ENCODE measurements at regions not wholly inside any gene's neighbourhood (a gene's known extent, or its start where the extent isn't known, plus 50 kb on each side); places are given as distances from the start of the nearest gene placed in this dataset.

- DNase-seq: no peak
- Histone ChIP-seq H2BK12ac (ENCODE audit: low read length) (no peak overlapping the region), H4K12ac (ENCODE audit: low read depth, low read length) (no peak overlapping the region), H3K27ac (ENCODE audit: low read depth, low read length) (no peak overlapping the region), H2AK5ac (ENCODE audit: low read length) (no peak overlapping the region), H3K18ac (ENCODE audit: low read length) (no peak overlapping the region), H3K23ac (ENCODE audit: low read length) (no peak overlapping the region), H3K79me2 (ENCODE audit: control insufficient read depth, insufficient read depth, low read length, poor library complexity) (no peaks in the 10 kb centered on the region), H3K27me3 (ENCODE audit: insufficient read depth, low read length) (no peaks in the 10 kb centered on the region), H4K8ac (ENCODE audit: low read depth, low read length) (no peak overlapping the region), H4K91ac (ENCODE audit: low read depth, low read length) (no peak overlapping the region), H2AFZ (ENCODE audit: insufficient read depth, low read length, poor library complexity) (no peak overlapping the region), H3K36me3 (ENCODE audit: control insufficient read depth in 1 of 2, insufficient read depth in 2 of 2, low read length in 2 of 2) (no peaks in the 10 kb centered on the region), H2BK120ac (ENCODE audit: insufficient read depth, low read length, poor library complexity) (no peak overlapping the region), H2BK5ac (ENCODE audit: low read depth, low read length, poor library complexity) (no peak overlapping the region), H3K14ac (ENCODE audit: low read length) (no peak overlapping the region), H3K4me1 (ENCODE audit: control insufficient read depth in 1 of 2, insufficient read depth in 2 of 2, low read length in 2 of 2) (no peaks in the 10 kb centered on the region), H3K4me2 (ENCODE audit: low read length) (no peak overlapping the region), H3K4me3 (ENCODE audit: low read depth, low read length) (no peak overlapping the region), H3K9ac (ENCODE audit: low read length) (peak overlapping the region; percentile 13), H3K79me1 (ENCODE audit: low read length) (no peaks in the 10 kb centered on the region), H3K4ac (ENCODE audit: low read depth, low read length) (no peak overlapping the region), H3K9me3 (ENCODE audit: insufficient read depth, low read depth, low read length) (peaks cover 33% of the 10 kb centered on the region)
- WGBS (ENCODE audit: extremely low coverage, insufficient coverage, insufficient read length): no CpG with 5 or more reads among the region's 7 CpGs
Measured at GRCh38 chr12:131192951-131193350, 239.2 kb downstream of the ADGRD1 start.

- no peak overlapping the region for H4K12ac ChIP-seq (ENCODE audit: low read depth, low read length)
- H3K27ac ChIP-seq (ENCODE audit: low read depth, low read length): no peak overlapping the region
- H3K79me2 ChIP-seq (ENCODE audit: control insufficient read depth, insufficient read depth, low read length, poor library complexity): no peaks in the 10 kb centered on the region
- no peak overlapping the region for H3K14ac ChIP-seq (ENCODE audit: low read length)
- no peak overlapping the region for H2AK5ac ChIP-seq (ENCODE audit: low read length)
- H3K27me3 ChIP-seq (ENCODE audit: insufficient read depth, low read length): no peaks in the 10 kb centered on the region
- no CpG with 5 or more reads among the region's 5 CpGs for WGBS (ENCODE audit: extremely low coverage, insufficient coverage, insufficient read length)
- no peaks in the 10 kb centered on the region for H3K4me1 ChIP-seq (ENCODE audit: control insufficient read depth in 1 of 2, insufficient read depth in 2 of 2, low read length in 2 of 2)
- no peak overlapping the region for H3K4me3 ChIP-seq (ENCODE audit: low read depth, low read length)
- H2BK5ac ChIP-seq (ENCODE audit: low read depth, low read length, poor library complexity): no peak overlapping the region
- H3K36me3 ChIP-seq (ENCODE audit: control insufficient read depth in 1 of 2, insufficient read depth in 2 of 2, low read length in 2 of 2): no peaks in the 10 kb centered on the region
- H3K18ac ChIP-seq (ENCODE audit: low read length): no peak overlapping the region
- H3K4ac ChIP-seq (ENCODE audit: low read depth, low read length): no peak overlapping the region
- no peak overlapping the region for H3K23ac ChIP-seq (ENCODE audit: low read length)
- no peak overlapping the region for H3K4me2 ChIP-seq (ENCODE audit: low read length)
- no peak overlapping the region for H2BK120ac ChIP-seq (ENCODE audit: insufficient read depth, low read length, poor library complexity)
- no peaks in the 10 kb centered on the region for H3K79me1 ChIP-seq (ENCODE audit: low read length)
- no peak overlapping the region for H2BK12ac ChIP-seq (ENCODE audit: low read length)
- no peak overlapping the region for H4K8ac ChIP-seq (ENCODE audit: low read depth, low read length)
- H4K91ac ChIP-seq (ENCODE audit: low read depth, low read length): no peak overlapping the region
- no peak overlapping the region for H3K9ac ChIP-seq (ENCODE audit: low read length)
- H2AFZ ChIP-seq (ENCODE audit: insufficient read depth, low read length, poor library complexity): no peak overlapping the region
- no peak for DNase-seq
- H3K9me3 ChIP-seq (ENCODE audit: insufficient read depth, low read depth, low read length): peaks cover 31% of the 10 kb centered on the region
Measured at GRCh38 chr12:131194166-131194565, 240.5 kb downstream of the ADGRD1 start.

GRCh38 chr12:131195796-131196195 lies 242.1 kb downstream of the ADGRD1 start:
- Histone ChIP-seq H3K23ac (ENCODE audit: low read length) (no peak overlapping the region), H3K4me1 (ENCODE audit: control insufficient read depth in 1 of 2, insufficient read depth in 2 of 2, low read length in 2 of 2) (no peaks in the 10 kb centered on the region), H3K4me2 (ENCODE audit: low read length) (no peak overlapping the region), H2AFZ (ENCODE audit: insufficient read depth, low read length, poor library complexity) (no peak overlapping the region), H3K79me2 (ENCODE audit: control insufficient read depth, insufficient read depth, low read length, poor library complexity) (no peaks in the 10 kb centered on the region), H3K9me3 (ENCODE audit: insufficient read depth, low read depth, low read length) (peaks cover 31% of the 10 kb centered on the region), H3K4ac (ENCODE audit: low read depth, low read length) (no peak overlapping the region), H4K12ac (ENCODE audit: low read depth, low read length) (no peak overlapping the region), H2BK120ac (ENCODE audit: insufficient read depth, low read length, poor library complexity) (no peak overlapping the region), H3K27ac (ENCODE audit: low read depth, low read length) (no peak overlapping the region), H3K14ac (ENCODE audit: low read length) (no peak overlapping the region), H3K4me3 (ENCODE audit: low read depth, low read length) (no peak overlapping the region), H3K79me1 (ENCODE audit: low read length) (no peaks in the 10 kb centered on the region), H3K36me3 (ENCODE audit: control insufficient read depth in 1 of 2, insufficient read depth in 2 of 2, low read length in 2 of 2) (no peaks in the 10 kb centered on the region), H4K91ac (ENCODE audit: low read depth, low read length) (no peak overlapping the region), H4K8ac (ENCODE audit: low read depth, low read length) (no peak overlapping the region), H2BK12ac (ENCODE audit: low read length) (no peak overlapping the region), H2AK5ac (ENCODE audit: low read length) (no peak overlapping the region), H2BK5ac (ENCODE audit: low read depth, low read length, poor library complexity) (no peak overlapping the region), H3K27me3 (ENCODE audit: insufficient read depth, low read length) (no peaks in the 10 kb centered on the region), H3K18ac (ENCODE audit: low read length) (no peak overlapping the region), H3K9ac (ENCODE audit: low read length) (no peak overlapping the region)
- WGBS (ENCODE audit: extremely low coverage, insufficient coverage, insufficient read length): no CpG with 5 or more reads among the region's 9 CpGs
- no peak for DNase-seq

- H2AK5ac ChIP-seq (ENCODE audit: low read length): no peak overlapping the region
- H2BK12ac ChIP-seq (ENCODE audit: low read length): no peak overlapping the region
- no peaks in the 10 kb centered on the region for H3K79me1 ChIP-seq (ENCODE audit: low read length)
- H3K4me3 ChIP-seq (ENCODE audit: low read depth, low read length): no peak overlapping the region
- no peak overlapping the region for H4K12ac ChIP-seq (ENCODE audit: low read depth, low read length)
- H3K4ac ChIP-seq (ENCODE audit: low read depth, low read length): no peak overlapping the region
- no peaks in the 10 kb centered on the region for H3K36me3 ChIP-seq (ENCODE audit: control insufficient read depth in 1 of 2, insufficient read depth in 2 of 2, low read length in 2 of 2)
- H4K8ac ChIP-seq (ENCODE audit: low read depth, low read length): no peak overlapping the region
- no peak overlapping the region for H2AFZ ChIP-seq (ENCODE audit: insufficient read depth, low read length, poor library complexity)
- H3K23ac ChIP-seq (ENCODE audit: low read length): no peak overlapping the region
- H2BK5ac ChIP-seq (ENCODE audit: low read depth, low read length, poor library complexity): no peak overlapping the region
- no peak overlapping the region for H3K27ac ChIP-seq (ENCODE audit: low read depth, low read length)
- peak overlapping the region; percentile 25 for H3K9ac ChIP-seq (ENCODE audit: low read length)
- no CpG with 5 or more reads among the region's 4 CpGs for WGBS (ENCODE audit: extremely low coverage, insufficient coverage, insufficient read length)
- H3K27me3 ChIP-seq (ENCODE audit: insufficient read depth, low read length): no peaks in the 10 kb centered on the region
- H4K91ac ChIP-seq (ENCODE audit: low read depth, low read length): no peak overlapping the region
- H3K14ac ChIP-seq (ENCODE audit: low read length): no peak overlapping the region
- H3K18ac ChIP-seq (ENCODE audit: low read length): no peak overlapping the region
- no peak for DNase-seq
- no peaks in the 10 kb centered on the region for H3K79me2 ChIP-seq (ENCODE audit: control insufficient read depth, insufficient read depth, low read length, poor library complexity)
- H2BK120ac ChIP-seq (ENCODE audit: insufficient read depth, low read length, poor library complexity): no peak overlapping the region
- no peaks in the 10 kb centered on the region for H3K4me1 ChIP-seq (ENCODE audit: control insufficient read depth in 1 of 2, insufficient read depth in 2 of 2, low read length in 2 of 2)
- H3K9me3 ChIP-seq (ENCODE audit: insufficient read depth, low read depth, low read length): peaks cover 31% of the 10 kb centered on the region
- H3K4me2 ChIP-seq (ENCODE audit: low read length): no peak overlapping the region
Measured at GRCh38 chr12:131196220-131196619, 242.5 kb downstream of the ADGRD1 start.

Data from trophoblast cell (in vitro differentiated cells and primary cell).